NCI-H460 (cell line): ENCODE measurements at regions not wholly inside any gene's neighbourhood (a gene's known extent, or its start where the extent isn't known, plus 50 kb on each side); places are given as distances from the start of the nearest gene placed in this dataset.
A peak's percentile ranks its signal among the peaks of the same experiment; 100 is the strongest.
"Not testable (repeated sequence)": the region's sequence is repeated elsewhere in the genome, so short reads cannot be mapped to it uniquely, and the experiment has no call there.

Experiments
- DNase-seq: peaks from one replicate; pipeline ENCODE4 v3.0.0-alpha.2; 2016; ENCODE audit warnings: low read depth; ENCODE audit errors: extremely low read depth

DNA sequence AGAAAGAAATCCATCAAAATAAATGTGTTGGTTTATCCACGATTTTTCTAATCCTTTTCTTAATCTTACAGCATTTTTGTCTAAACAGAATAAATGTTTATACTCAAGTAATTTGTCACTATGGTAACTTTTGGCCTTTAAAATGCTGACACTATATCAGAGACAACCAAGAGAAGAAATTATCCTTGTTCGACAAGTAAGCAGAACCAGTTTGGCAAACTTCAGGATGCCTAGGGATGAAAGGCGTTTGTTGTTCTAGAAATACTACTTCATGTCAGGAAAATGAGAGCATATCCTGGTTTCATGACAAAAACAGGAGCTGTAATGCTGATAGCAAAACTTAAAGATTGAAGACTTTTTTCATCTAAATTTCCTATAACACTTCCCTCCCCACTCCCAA lies 308.0 kb upstream of the ATP11B start:
- DNase-seq = no peak

DNA sequence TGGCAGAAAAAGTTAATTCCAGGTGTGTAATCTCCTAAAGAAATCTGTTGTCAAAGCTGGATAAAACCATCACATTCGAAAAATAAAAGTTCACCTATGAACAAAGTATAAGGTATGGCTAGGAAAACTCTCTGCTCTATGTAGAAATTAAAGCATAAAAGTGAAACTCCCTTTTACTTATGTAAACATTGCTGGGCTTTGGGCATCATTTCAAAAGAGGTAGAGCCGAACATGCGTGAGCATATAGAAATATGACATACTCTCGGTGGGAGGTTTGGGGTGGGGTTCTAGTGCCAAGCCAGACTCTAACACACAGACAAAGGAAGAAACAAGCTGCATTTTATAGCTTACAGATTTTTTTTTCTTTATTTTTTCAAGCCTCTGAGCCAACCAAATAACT lies 306.8 kb upstream of the ATP11B start:
- no peak for DNase-seq

DNA sequence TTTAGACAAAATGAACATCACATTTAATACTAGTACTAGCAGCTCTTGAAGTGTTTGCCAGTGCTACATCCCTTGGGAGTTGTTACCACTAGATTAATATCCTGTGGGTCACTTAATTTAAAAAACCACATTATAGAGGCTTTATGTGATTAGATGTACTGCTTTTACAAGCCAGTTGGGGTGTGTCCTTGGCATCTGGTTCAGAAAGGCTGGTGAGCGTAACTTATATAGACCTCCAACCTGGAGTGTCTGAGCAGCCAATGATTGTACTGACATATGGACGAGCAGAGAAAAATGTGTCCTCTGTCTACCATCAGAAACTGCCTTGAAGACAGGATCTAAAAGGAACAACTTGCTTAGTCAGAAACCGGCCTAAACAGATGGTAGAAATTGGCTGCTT lies 306.2 kb upstream of the ATP11B start:
- no peak for DNase-seq

DNA sequence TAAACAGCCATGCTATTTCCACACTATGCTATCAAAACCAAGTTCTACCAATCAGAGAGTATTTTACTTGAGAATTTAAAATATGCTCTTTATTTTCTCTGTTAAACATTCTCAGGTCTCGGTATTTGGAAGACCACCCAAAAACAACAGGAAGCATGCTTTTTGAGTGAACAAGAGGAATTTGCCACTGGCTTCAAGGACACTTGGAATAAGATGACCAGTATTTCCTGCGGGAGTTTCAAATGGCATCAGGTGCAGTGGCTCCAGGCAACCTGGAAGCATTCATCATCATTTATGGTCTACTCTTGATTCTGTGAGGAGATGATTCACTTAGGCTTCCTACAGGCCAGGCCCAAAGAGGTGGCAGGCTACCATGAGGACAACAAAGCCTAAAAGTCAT lies 305.7 kb upstream of the ATP11B start:
- no peak for DNase-seq

DNA sequence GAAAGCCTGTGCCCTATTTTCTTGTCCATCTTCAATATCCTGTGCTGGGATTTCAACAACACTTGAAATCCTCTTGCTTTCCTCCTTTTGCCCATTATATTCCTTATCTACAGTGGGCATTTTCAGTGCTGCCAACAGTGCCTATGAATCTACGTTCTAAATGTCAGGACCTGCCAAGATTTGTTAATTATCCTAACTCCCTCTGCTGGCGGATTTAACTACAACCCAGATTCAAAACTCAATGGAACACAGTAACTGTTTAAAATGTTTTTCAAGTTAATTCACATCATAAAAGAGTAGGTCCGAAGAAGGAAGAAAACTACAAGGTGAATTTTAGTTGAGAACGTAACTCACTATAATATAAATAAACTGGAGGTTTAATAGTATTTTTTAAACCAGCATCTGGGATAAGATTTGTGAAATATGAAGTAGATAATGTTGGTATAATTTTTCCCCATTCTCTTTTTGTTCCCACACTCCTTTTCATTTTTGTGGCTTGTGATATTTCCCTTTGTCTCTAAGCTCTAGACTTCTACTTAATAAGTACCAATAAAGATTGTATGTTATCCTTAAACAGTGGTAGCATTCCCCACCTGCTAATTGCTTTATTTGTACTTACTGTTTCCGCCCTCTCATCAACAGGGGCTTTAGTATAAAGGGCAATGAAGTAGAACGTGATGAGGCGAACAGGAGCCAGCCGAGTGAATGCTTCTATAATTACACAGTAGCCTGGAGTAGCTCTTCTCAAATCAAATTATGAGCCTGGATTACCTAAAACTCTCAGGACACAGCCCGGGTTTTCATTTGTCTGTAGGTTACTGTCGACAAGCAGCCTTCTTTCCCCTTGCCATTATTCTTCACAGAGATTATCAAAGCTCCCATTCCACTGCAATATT lies 302.5 kb upstream of the ATP11B start:
- peak; percentile 45 for DNase-seq

DNA sequence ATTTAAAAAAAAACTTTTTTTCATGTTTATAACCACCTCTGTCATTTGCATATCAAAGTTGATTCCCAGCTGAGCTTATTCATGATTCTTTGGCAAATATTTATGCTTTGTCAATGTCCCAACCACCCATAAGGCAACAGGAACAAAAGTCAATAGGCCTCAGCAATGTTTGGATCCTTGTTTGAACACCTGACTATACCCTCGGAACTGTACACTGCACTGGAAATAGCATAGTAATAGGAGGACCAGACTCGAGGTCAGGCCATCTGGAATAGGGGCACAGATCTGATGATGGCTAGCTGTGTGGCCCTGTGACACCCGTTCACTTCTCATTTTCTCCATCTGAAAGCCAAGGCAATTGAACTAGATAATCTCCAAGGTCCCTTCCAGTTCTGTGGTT lies 301.7 kb upstream of the ATP11B start:
- no peak for DNase-seq

DNA sequence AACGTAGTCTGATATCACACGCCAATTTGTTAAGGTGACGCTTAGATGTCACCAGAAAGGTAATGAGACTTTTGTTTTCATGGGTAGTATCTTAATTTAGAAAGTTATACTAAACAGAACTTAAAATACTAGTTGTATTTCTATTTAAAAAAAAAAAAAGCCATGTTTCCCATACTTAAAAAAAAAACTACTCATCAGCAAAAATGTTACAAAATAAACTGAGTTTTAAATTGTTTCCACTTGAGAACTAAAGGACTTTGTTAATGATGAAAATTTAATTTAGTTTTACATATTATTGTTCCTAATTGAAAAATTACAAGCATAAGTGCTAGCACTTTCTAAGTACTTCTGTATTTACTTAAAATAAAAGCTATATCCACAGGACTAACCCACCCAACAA lies 300.8 kb upstream of the ATP11B start:
- no peak for DNase-seq

DNA sequence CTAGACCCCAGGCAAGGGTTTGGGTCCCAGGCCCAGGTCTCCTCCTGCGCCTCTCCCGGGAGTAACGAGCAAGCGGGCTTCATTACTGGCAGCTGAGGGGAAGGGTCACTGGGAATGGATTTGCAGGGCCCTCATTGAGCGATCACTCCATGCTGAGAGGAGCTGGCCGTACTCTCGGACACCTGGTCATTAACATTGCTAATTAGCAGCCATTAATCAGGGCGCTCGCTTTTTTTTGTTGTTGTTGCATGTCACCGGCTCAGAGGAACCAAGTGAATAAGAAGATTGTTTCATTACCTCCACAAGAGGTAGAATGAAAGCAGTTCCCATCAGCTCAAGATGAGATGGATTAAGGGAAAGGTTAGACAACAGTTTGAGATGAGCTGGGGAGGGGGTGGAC lies 293.0 kb upstream of the ATP11B start:
- DNase-seq = no peak

DNA sequence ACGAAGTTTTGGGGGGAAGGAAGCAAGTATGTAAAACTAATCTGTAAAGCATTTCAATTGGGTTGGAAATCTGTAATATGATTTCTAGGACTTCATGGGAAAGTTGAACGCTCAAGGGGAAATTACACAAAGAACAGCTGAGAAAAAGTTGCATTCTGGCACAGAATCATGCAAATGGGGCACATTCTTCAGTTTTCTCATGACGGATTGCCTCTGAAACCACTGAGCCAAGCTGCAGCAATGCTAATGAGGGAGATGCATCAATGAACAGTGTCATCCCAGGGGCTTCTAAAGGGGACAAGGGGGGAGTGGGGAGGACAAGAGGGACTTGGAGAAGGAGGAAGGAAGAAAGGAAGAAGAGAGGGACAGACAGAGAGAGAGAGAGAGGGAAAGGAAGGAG lies 291.4 kb upstream of the ATP11B start:
- DNase-seq = no peak

DNA sequence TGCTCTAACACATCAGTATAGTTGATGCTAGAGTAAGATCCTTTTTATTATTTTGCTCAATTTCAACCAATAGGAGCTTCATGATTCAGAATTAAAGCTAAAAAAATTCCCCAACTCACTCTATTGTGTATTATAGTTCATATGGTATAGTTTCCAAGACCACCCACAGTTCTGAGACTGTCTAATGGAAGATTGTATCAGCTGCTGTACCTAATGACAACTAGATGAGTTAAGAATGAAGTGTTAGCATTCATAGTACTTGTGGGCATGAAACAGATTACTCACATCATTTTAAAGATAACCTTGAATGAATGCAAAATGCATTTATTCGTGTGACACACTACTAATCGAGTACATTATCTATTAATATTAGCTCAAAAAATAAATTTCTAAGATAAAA lies 289.9 kb upstream of the ATP11B start:
- no peak for DNase-seq

DNA sequence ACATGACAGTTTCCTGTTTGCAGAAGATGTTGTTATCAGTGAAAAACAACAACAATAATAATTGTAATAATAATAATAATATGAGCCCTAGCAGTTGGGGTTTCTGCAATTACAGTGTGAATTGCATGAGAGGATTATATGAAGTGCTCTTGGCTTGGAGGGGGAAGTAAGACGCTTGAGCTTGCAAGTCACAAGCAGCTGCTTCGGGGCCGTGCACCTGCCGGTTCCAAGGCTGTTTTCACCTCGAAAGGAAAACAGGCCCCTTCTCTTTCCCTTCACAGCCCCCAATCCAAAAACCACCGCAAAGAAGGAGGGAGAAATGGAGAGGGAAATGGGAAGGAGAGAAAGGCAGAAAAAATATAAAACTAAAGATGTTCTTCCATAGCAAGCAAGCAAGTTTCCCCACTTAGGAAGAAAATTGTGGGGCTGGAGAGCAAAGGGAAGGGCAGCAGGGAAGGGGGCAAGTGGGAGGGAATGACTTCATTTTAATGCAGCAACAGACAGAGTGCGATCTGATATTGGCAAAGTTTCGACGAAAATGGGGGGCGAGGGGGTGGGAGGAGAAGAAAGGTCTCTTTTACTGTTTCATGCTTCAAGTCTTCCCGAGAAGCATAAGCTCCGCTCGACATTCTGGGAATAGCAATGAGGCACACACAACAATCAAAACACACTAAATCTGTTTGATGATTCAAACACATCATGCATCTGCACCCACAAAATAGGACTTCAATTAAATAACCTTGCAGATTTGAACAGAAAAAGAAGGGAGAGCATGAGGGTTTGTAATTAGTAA lies 284.2 kb upstream of the ATP11B start:
- no peak for DNase-seq

DNA sequence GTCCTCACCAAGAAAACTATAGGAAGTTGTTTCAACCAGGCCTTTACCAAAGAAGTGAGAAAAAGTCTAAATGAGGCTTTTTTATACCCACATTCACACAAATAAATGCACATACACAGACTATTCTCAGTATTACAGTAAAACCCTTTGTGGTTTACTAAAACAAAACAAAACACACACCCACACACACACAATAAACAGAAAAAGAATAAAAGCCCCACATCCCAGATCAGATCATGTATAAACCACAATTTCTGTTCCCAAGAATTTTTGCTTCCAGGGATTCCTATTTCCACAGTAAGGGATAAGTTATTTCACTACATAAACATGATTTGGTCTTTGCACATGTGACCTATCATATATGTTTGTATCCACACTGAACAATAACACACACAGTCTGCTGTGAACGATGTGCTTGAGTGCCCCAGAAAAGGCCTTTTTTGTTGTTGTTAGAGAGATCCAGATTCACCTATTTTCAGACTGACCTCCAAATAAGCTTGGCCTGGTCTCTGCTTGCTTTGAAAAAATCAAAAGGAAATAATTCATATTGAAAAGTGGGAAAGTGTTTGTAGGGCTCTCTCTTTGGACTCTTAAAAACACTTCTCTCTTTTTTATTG lies 283.4 kb upstream of the ATP11B start:
- DNase-seq = no peak

DNA sequence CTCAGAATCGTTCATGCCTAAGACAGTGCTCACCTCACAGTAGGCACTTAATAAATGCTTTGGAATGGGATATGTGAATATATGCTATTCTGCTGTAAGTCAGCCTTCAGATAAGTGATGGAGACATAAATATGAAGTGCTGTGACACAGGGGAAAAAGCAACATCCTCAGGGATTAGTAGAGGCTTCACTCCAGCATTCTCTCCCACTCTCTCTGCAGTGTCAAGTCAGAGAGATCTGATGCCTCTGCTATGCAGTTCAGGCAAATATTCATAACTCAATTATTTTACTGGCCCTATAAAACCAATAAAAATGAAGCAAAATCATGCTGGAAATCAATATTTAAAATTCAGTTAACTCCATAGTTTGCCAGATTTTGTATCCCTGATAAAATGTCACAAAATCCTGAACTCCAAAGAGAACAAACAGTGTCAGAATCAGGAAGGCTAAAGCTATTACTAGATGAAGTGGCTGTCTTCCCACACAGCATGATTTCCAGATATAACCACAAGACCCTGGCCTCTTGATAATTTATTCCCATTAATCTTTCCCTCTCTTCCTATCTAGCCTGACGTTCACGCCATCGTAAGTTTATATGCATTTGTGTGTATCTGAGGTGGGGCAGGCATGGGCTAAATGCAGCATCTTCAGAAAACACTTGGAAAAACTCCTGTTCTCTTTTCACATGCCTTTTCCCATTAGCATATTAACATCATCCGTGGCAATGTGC lies 278.9 kb upstream of the ATP11B start:
- no peak for DNase-seq

DNA sequence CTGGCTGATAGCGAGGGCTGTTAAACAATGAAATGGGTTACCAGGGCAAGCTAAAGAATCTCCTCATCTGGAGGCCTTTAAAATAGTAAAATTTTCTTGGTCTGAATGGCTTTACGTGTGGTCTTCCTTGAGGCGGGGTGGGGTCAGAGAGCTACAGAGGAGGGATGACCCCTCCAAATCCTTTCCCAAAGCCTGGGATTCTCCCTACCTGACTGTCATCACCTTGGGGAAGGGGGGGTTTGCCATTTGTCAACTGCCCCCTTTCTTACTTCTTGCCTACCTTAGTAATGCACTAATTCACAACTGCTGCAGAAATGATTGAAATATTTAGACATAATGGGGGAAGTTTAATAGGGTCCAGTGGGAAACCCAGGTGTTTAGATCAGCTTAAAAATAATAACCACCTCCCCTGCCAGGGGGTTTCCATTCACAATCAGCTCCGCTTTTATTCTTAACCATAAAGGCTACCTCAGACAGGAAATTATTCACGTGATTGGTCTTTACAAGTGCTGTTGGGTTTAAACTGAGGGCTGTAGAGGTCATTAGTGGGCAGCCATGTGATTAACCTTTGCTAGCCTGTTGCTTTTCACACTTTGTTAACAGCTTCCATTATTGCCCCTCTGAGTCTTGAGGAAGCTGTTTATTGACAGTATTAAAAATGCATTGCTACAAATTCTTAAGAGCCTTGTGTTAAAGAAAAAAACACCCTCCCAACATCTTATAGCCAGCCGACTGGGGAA lies 276.5 kb upstream of the ATP11B start:
- no peak for DNase-seq

DNA sequence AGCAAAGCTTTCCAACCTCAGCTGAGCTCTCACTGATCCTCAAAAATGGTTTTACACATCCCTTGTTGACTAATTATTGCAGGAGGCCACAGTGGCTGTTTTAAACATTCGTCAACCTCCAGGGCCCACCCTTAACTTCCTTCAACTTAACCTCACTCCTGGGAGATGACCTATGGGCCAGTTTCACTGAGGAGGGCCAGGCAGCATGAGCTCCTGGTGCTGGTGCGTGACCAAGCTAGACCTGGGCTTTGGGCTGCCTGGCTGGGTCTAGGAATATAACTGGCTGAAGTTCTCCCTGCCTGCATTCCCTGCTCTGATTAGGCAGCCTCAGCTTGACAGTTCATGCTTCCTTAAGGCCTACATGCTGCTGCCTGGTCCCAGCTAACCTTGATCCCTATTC lies 273.7 kb upstream of the ATP11B start:
- no peak for DNase-seq

DNA sequence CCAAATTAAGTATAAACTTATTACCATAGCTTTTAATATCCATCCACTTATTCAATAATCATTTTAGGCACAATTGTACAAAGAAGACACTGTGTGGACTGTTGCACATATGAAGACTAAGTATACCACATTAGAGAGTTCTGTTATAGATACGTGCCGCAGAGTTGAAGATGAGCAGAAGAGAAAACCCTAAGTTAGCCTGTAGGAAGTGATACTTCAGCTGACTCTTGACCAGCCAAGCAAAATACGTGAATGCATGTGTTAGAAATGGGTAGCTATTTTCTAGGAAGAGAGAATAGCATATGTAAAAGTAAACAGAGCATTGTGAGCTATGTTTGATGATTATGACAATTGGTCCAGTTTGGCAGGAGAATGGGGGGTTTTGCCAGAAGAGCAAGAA lies 272.0 kb upstream of the ATP11B start:
- DNase-seq = no peak

DNA sequence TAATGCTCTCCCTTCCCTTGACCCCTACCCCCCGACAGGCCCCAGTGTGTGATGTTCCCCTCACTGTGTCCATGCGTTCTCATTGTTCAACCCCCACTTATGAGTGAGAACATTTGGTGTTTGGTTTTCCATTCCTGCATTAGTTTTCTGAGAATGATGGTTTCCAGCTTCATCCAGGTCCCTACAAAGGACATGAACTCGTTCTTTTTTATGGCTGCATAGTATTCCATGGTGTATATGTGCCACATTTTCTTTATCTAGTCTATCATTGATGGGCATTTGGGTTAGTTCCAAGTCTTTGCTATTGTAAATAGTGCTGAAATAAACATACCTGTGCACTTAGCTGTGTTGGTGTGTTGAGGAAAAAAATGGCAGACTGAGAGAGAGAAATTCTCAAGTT lies 269.9 kb upstream of the ATP11B start:
- DNase-seq = not testable (repeated sequence)

DNA sequence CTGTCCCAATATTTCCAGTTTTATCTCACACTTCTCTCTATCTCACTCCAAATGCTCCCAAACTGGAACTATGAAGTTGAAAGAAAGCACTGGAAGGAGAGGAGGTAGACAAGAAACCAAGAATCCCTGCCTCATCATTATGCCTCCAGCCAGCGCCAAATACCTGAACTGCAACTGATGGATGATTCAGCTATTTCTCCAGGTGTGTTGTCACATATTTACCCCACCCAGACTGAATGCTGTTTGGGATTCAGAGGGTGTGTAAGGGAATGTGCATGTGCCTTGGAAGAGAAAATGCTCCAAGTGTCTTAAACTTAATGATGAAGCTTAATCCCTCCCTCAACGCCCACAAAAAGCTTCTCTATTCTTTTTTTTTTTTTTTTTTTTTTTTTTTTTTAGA lies 269.5 kb upstream of the ATP11B start:
- no peak for DNase-seq

DNA sequence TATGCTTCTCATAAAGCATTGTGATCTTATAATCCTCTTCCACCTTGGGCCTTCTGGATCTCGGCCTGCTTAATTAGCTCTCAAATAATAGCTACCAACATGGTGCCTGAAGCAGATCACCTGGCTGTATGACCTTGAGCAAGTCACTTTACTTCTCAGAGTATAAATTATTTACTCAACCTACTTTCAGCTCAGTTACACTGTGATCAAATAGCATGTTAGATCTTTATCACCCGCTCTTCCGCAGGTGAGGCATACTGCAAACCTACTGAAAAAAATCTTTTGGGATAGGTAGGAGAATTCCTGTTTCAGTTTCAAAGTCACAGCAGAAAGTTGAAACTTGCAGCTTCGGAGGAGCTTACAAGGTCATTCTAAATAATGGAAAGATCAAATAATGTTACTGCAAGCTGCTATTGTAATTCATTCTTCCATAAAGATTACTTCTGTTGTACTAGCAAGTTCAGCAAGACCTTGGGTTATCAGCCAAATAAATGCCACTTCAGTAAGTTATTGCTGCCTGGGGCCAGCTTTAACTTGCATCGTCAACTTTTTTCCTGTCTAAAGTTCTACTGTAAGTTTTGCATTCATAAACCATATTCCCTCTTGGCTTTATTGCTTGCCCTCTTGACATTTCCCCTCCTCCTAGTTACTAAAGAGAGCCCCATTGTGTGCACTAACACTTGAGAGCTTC lies 268.4 kb upstream of the ATP11B start:
- DNase-seq = no peak
